ENCODE measurements at regions not wholly inside any gene's neighbourhood (a gene's known extent, or its start where the extent isn't known, plus 50 kb on each side); places are given as distances from the start of the nearest gene placed in this dataset.

- no peak for DNase-seq
Observed at GRCh38 chr12:111310076-111310870, 58.6 kb downstream of the PHETA1 start.

GRCh38 chr12:111309584-111309983 lies 59.3 kb downstream of the PHETA1 start:
- no peak for DNase-seq

- DNase-seq = no peak
Observed at GRCh38 chr12:111308473-111308872, 60.4 kb downstream of the PHETA1 start.

- DNase-seq = peak; percentile 26
Observed at GRCh38 chr12:111304642-111305071, 64.2 kb downstream of the PHETA1 start.

- DNase-seq = no peak
Observed at GRCh38 chr12:111303531-111303930, 65.4 kb downstream of the PHETA1 start.

GRCh38 chr12:111298582-111299436 lies 70.1 kb downstream of the PHETA1 start:
- DNase-seq = peak; percentile 38

- no peak for DNase-seq
Observed at GRCh38 chr12:111297703-111298426, 71.0 kb downstream of the PHETA1 start.

GRCh38 chr12:111296906-111297463 lies 71.9 kb downstream of the PHETA1 start:
- DNase-seq = no peak

- no peak for DNase-seq
Observed at GRCh38 chr12:111295176-111295575, 73.7 kb downstream of the PHETA1 start.

- DNase-seq = no peak
Observed at GRCh38 chr12:111293266-111294009, 75.5 kb downstream of the PHETA1 start.

GRCh38 chr12:111291357-111291756 lies 77.5 kb downstream of the PHETA1 start:
- DNase-seq = no peak

GRCh38 chr12:111288771-111289170 lies 80.1 kb downstream of the PHETA1 start:
- no peak for DNase-seq

- DNase-seq = no peak
Observed at GRCh38 chr12:111287125-111287900, 81.6 kb downstream of the PHETA1 start.

GRCh38 chr12:111285200-111285599 lies 83.7 kb downstream of the PHETA1 start:
- DNase-seq = no peak

- no peak for DNase-seq
Observed at GRCh38 chr12:111284709-111285108, 84.2 kb downstream of the PHETA1 start.

- no peak for DNase-seq
Observed at GRCh38 chr12:111283966-111284365, 84.9 kb downstream of the PHETA1 start.

GRCh38 chr12:111283521-111283920 lies 85.4 kb downstream of the PHETA1 start:
- DNase-seq = no peak

- DNase-seq = no peak
Observed at GRCh38 chr12:111277570-111277969, 91.3 kb downstream of the PHETA1 start.

GRCh38 chr12:111276146-111276545 lies 92.7 kb downstream of the PHETA1 start:
- DNase-seq = no peak

- no peak for DNase-seq
Observed at GRCh38 chr12:111275308-111275707, 93.6 kb downstream of the PHETA1 start.

GRCh38 chr12:111274777-111275176 lies 94.1 kb downstream of the PHETA1 start:
- no peak for DNase-seq

Data from CD4-positive, alpha-beta T cell treated with Interleukin-12 subunit alpha and Interleukin-12 subunit beta, for 1 hour (primary cell).